ENCODE measurements at regions not wholly inside any gene's neighbourhood (a gene's known extent, or its start where the extent isn't known, plus 50 kb on each side); places are given as distances from the start of the nearest gene placed in this dataset.

DNA sequence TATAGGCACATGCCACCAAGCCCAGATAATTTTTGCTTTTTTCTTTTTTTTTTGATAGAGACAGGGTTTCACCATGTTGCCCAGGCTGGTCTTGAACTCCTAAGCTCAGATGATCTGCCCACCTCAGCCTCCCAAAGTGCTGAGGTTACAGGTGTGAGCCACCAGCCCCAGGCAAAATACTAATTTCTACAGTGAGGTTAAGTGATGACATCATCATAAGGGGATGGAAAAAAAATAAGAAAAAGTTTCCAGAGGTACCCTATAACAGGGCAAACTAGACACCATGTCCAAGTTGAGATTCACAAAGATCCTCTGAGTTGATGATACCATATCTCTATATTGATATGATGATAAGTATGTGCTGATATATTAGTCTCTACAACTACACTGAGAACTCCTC is 163.7 kb upstream of the ACVR2A start (continued):
- TF ChIP-seq, protein P1, sequence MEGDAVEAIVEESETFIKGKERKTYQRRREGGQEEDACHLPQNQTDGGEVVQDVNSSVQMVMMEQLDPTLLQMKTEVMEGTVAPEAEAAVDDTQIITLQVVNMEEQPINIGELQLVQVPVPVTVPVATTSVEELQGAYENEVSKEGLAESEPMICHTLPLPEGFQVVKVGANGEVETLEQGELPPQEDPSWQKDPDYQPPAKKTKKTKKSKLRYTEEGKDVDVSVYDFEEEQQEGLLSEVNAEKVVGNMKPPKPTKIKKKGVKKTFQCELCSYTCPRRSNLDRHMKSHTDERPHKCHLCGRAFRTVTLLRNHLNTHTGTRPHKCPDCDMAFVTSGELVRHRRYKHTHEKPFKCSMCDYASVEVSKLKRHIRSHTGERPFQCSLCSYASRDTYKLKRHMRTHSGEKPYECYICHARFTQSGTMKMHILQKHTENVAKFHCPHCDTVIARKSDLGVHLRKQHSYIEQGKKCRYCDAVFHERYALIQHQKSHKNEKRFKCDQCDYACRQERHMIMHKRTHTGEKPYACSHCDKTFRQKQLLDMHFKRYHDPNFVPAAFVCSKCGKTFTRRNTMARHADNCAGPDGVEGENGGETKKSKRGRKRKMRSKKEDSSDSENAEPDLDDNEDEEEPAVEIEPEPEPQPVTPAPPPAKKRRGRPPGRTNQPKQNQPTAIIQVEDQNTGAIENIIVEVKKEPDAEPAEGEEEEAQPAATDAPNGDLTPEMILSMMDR (conservative IDR thresholded peaks at IDR 0.05; ENCODE audit: low read depth in 2 of 2) = no peak
- TF ChIP-seq ZNF331 (CRISPR knock-in tag; IDR thresholded peaks at IDR 0.05; ENCODE audit: low read depth) (no peak), CREB1 (CRISPR knock-in tag; IDR thresholded peaks at IDR 0.05; ENCODE audit: low read depth) (no peak), JUNB (IDR thresholded peaks at IDR 0.05; ENCODE audit: unreplicated experiment) (no peak), NANOG (IDR thresholded peaks at IDR 0.05; ENCODE audit: borderline replicate concordance) (no peak), STAT1 (IDR thresholded peaks at IDR 0.05; ENCODE audit: unreplicated experiment) (no peak)
- TF ChIP-seq, protein P2, sequence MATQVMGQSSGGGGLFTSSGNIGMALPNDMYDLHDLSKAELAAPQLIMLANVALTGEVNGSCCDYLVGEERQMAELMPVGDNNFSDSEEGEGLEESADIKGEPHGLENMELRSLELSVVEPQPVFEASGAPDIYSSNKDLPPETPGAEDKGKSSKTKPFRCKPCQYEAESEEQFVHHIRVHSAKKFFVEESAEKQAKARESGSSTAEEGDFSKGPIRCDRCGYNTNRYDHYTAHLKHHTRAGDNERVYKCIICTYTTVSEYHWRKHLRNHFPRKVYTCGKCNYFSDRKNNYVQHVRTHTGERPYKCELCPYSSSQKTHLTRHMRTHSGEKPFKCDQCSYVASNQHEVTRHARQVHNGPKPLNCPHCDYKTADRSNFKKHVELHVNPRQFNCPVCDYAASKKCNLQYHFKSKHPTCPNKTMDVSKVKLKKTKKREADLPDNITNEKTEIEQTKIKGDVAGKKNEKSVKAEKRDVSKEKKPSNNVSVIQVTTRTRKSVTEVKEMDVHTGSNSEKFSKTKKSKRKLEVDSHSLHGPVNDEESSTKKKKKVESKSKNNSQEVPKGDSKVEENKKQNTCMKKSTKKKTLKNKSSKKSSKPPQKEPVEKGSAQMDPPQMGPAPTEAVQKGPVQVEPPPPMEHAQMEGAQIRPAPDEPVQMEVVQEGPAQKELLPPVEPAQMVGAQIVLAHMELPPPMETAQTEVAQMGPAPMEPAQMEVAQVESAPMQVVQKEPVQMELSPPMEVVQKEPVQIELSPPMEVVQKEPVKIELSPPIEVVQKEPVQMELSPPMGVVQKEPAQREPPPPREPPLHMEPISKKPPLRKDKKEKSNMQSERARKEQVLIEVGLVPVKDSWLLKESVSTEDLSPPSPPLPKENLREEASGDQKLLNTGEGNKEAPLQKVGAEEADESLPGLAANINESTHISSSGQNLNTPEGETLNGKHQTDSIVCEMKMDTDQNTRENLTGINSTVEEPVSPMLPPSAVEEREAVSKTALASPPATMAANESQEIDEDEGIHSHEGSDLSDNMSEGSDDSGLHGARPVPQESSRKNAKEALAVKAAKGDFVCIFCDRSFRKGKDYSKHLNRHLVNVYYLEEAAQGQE (IDR thresholded peaks at IDR 0.05; ENCODE audit: unreplicated experiment) = no peak
- TF ChIP-seq, protein P3, sequence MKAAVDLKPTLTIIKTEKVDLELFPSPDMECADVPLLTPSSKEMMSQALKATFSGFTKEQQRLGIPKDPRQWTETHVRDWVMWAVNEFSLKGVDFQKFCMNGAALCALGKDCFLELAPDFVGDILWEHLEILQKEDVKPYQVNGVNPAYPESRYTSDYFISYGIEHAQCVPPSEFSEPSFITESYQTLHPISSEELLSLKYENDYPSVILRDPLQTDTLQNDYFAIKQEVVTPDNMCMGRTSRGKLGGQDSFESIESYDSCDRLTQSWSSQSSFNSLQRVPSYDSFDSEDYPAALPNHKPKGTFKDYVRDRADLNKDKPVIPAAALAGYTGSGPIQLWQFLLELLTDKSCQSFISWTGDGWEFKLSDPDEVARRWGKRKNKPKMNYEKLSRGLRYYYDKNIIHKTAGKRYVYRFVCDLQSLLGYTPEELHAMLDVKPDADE (IDR thresholded peaks at IDR 0.05) = no peak

DNA sequence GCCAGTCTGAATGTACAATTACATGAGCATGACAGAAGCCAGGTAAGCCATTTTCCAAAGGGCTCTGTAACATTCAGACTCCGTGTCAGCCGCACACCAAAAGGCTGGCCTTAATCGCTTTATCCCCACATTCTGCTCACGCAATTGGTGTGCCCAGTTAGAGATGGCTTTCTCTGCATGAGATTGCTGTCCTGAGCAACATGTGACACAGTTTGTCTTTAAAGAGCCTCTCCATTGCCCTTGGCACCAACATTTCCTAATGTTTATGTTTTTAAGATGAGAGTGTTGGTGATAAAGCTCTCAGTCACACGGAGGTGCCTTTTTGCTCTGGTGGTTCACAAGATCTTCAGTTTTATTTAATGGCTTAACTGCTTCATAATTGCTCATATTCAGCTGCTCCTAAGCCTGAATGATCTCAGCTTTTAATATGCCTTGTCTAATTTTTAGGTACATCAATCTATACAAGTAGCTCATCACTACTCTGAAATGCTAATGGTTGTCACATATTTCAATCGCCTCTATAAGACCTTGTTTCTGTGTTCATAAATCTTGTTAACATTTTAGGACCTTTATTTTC is 164.8 kb upstream of the ACVR2A start:
- no peaks in the 10 kb centered on the region for H3K79me2 ChIP-seq (replicated peaks; ENCODE audit: insufficient read depth)
- ATAC-seq (no peak), DNase-seq (ENCODE audit: low spot score) (no peak)
- 0 out of 2 replicates have a peak, but pooled peaks cover 9% of the 10 kb centered on the region for H3K9me2 ChIP-seq (ENCODE audit: insufficient read depth)
- H3K36me3 Mint-ChIP-seq (ENCODE audit: low read depth) = no peaks in the 10 kb centered on the region
- H2AFZ ChIP-seq = no peak overlapping the region
- no peak overlapping the region for H3K27ac Mint-ChIP-seq
- H3F3A ChIP-seq (replicated peaks; ENCODE audit: low read depth) = no peaks in the 10 kb centered on the region
- no peak overlapping the region for H3K4me3 ChIP-seq
- no peak overlapping the region for H3K4me2 ChIP-seq
- no peak overlapping the region for H3K27ac ChIP-seq (ENCODE audit: low read depth)
- H3K27me3 ChIP-seq (ENCODE audit: insufficient read depth) = no peaks in the 10 kb centered on the region
- H3K4me1 Mint-ChIP-seq = peaks cover 18% of the 10 kb centered on the region
- H3K4me3 Mint-ChIP-seq = no peak overlapping the region
- H3K4me1 ChIP-seq (ENCODE audit: insufficient read depth) = 0 out of 2 replicates have a peak, but pooled peaks cover 3% of the 10 kb centered on the region
- H4K20me1 ChIP-seq (replicated peaks; ENCODE audit: insufficient read depth) = no peaks in the 10 kb centered on the region
- no peaks in the 10 kb centered on the region for H3K9me3 Mint-ChIP-seq
- peaks cover 1% of the 10 kb centered on the region for H3K27me3 Mint-ChIP-seq (ENCODE audit: insufficient read depth, low read depth, poor library complexity)
- TF ChIP-seq ZNF331 (CRISPR knock-in tag; IDR thresholded peaks at IDR 0.05; ENCODE audit: low read depth) (no peak), NANOG (IDR thresholded peaks at IDR 0.05; ENCODE audit: borderline replicate concordance) (no peak)
- TF ChIP-seq, protein P3 (IDR thresholded peaks at IDR 0.05) = no peak
- TF ChIP-seq, protein P2 (IDR thresholded peaks at IDR 0.05; ENCODE audit: unreplicated experiment) = no peak
- H3K36me3 ChIP-seq (ENCODE audit: insufficient read depth) = no peaks in the 10 kb centered on the region

Measured in GM23338 (cell line).